22Rv1 (cell line): ENCODE measurements at regions not wholly inside any gene's neighbourhood (a gene's known extent, or its start where the extent isn't known, plus 50 kb on each side); places are given as distances from the start of the nearest gene placed in this dataset.

ENCODE experiments used
- H3K27ac ChIP-seq: fragments of 450-650 bp; 2 replicates; pipeline ENCODE4 v1.5.1; 2017
- CTCF ChIP-seq: fragments of 450-650 bp; IDR thresholded peaks from 2 replicates; pipeline ENCODE4 v1.5.1; 2017; ENCODE audit warnings: mild to moderate bottlenecking
- ZFX ChIP-seq: fragments of 450-650 bp; IDR thresholded peaks from 2 replicates; pipeline ENCODE4 v1.6.1; 2017; ENCODE audit warnings: antibody characterized with exemption, borderline replicate concordance

- H3K27ac ChIP-seq = no peak overlapping the region
- TF ChIP-seq CTCF (no peak), ZFX (no peak)
Measured at GRCh38 chr7:106165337-106165736, 53.2 kb upstream of the SYPL1 start.

GRCh38 chr7:106163257-106163656 is 51.1 kb upstream of the SYPL1 start:
- no peak overlapping the region for H3K27ac ChIP-seq
- TF ChIP-seq CTCF (no peak), ZFX (no peak)
